Stomach (tissue), 8 donors: ENCODE measurements at regions not wholly inside any gene's neighbourhood (a gene's known extent, or its start where the extent isn't known, plus 50 kb on each side); places are given as distances from the start of the nearest gene placed in this dataset.

ENCODE experiments used
- DNase-seq, 2 donors: peaks; one replicate each; pipeline versions ENCODE4 v3.0.0 to v3.0.0-alpha.2; 2013 to 2019
- H3K27ac ChIP-seq, 5 donors: fragments of 200-600 bp in 4 of 5; sonication (generic) in 4 of 5; one replicate each; pipeline ENCODE4 v1.5.1; 2013 to 2019; ENCODE audit warnings: mild to moderate bottlenecking in 1 of 5, moderate library complexity in 1 of 5
- H3K27me3 ChIP-seq, 3 donors: fragments of 200-600 bp; sonication (generic); one replicate each; pipeline ENCODE4 v1.5.1; 2017 to 2019; ENCODE audit warnings: mixed run types in 1 of 3
- H3K36me3 ChIP-seq, 4 donors: fragments of 200-600 bp; sonication (generic); 1 replicate in 3 of 4; 2 replicates in 1 of 4; pipeline ENCODE4 v1.5.1; 2016 to 2019
- H3K4me1 ChIP-seq, 4 donors: fragments of 200-600 bp; sonication (generic); one replicate each; pipeline ENCODE4 v1.5.1; 2016 to 2019
- H3K4me3 ChIP-seq, 4 donors: fragments of 200-600 bp; sonication (generic) in 3 of 4; one replicate each; pipeline ENCODE4 v1.5.1; 2016 to 2019; ENCODE audit warnings: mild to moderate bottlenecking in 1 of 4
- H3K9me3 ChIP-seq, 4 donors: fragments of 200-600 bp; sonication (generic); one replicate each; pipeline ENCODE4 v1.5.1; 2016 to 2019
- CTCF ChIP-seq, 7 experiments: fragments of 450-650 bp in 4 of 7; fragments of 200-600 bp in 3 of 7; sonication (generic) in 3 of 7; IDR thresholded peaks; one replicate each; pipeline ENCODE4 v1.5.1; 2016 to 2019; ENCODE audit warnings: antibody characterized with exemption in 7 of 7, control low read depth in 2 of 7, mild to moderate bottlenecking in 1 of 7
- EP300 ChIP-seq: sonication (generic); formaldehyde crosslinking; IDR thresholded peaks from one replicate; pipeline ENCODE4 v1.6.1; 2017; ENCODE audit warnings: antibody characterized with exemption
- POLR2A ChIP-seq, 4 donors: fragments of 450-650 bp; IDR thresholded peaks; one replicate each; pipeline ENCODE4 v1.6.1; 2016; ENCODE audit warnings: antibody characterized with exemption in 4 of 4, control low read depth in 2 of 4, mild to moderate bottlenecking in 1 of 4, moderate library complexity in 1 of 4
- POLR2AphosphoS5 ChIP-seq, 3 donors: sonication (generic); formaldehyde crosslinking; IDR thresholded peaks; one replicate each; pipeline ENCODE4 v1.6.1; 2016; ENCODE audit warnings: antibody characterized with exemption in 3 of 3
- WGBS, 5 donors: extraction: QIAGEN DNeasy Blood & Tissue Kit in 3 of 5; methylation state at CpG; one replicate each; pipeline versions ENCODE4 v1.1.5 to v1.1.7; 2013 to 2018; 5-methylcytosine and 5-hydroxymethylcytosine counted together
- intact Hi-C: fragments of 100-400 bp; cut with DNase I; formaldehyde crosslinking; loops from one replicate; pipeline ENCODE4 v1.15.1; 2023; ENCODE audit warnings: low total_unique reads
- donor health status: healthy with polysubstance abuse.
- donor health status: Bipolar disorder and iron deficiency.
- donor health status: healthy.

- DNase-seq = no peak
- H3K27me3 ChIP-seq = no peaks in the 10 kb centered on the region
- no peak for TF ChIP-seq POLR2AphosphoS5 (IDR thresholded peaks at IDR 0.05)
- TF ChIP-seq POLR2A (IDR thresholded peaks at IDR 0.05) = no peak
- TF ChIP-seq EP300 = no peak
- TF ChIP-seq CTCF (IDR thresholded peaks at IDR 0.05) = no peak
- WGBS, 5 donors = 88 to 100% (median 93%) methylated on average over 1 of the region's 1 CpG
- no peaks in the 10 kb centered on the region for H3K4me1 ChIP-seq
- intact Hi-C loops = no loop called here
- H3K9me3 ChIP-seq = peaks cover 0 to 6% (median 0%) of the 10 kb centered on the region in 4 donors
- no peak overlapping the region for H3K27ac ChIP-seq
- peaks cover 0 to 10% (median 8%) of the 10 kb centered on the region in 4 donors for H3K36me3 ChIP-seq
- no peak overlapping the region for H3K4me3 ChIP-seq
Observed at GRCh38 chr1:38712046-38712445, 147.5 kb downstream of the RRAGC start.

- Histone ChIP-seq H3K36me3 (peaks cover 0 to 10% (median 6%) of the 10 kb centered on the region in 4 donors), H3K9me3 (peaks cover 0 to 21% (median 12%) of the 10 kb centered on the region in 4 donors), H3K4me3 (no peak overlapping the region), H3K27ac (no peak overlapping the region), H3K4me1 (no peaks in the 10 kb centered on the region), H3K27me3 (no peaks in the 10 kb centered on the region)
- WGBS, 5 donors = 93 to 97% (median 96%) methylated on average over 42 to 44 of the region's 44 CpGs
- intact Hi-C loops = no loop called here
- no peak for DNase-seq
- no peak for TF ChIP-seq POLR2A (IDR thresholded peaks at IDR 0.05)
- TF ChIP-seq POLR2AphosphoS5 (IDR thresholded peaks at IDR 0.05) = no peak
- no peak for TF ChIP-seq CTCF (IDR thresholded peaks at IDR 0.05)
- TF ChIP-seq EP300 = no peak
Observed at GRCh38 chr1:38708701-38709258, 150.8 kb downstream of the RRAGC start.

- intact Hi-C loops = no loop called here
- Histone ChIP-seq H3K27me3 (peaks cover 0 to 6% (median 0%) of the 10 kb centered on the region in 3 donors), H3K27ac (no peak overlapping the region), H3K4me3 (no peak overlapping the region), H3K4me1 (no peaks in the 10 kb centered on the region), H3K36me3 (no peaks in the 10 kb centered on the region), H3K9me3 (peaks cover 0 to 17% (median 10%) of the 10 kb centered on the region in 4 donors)
- DNase-seq = no peak
- no peak for TF ChIP-seq POLR2A (IDR thresholded peaks at IDR 0.05)
- no peak for TF ChIP-seq CTCF (IDR thresholded peaks at IDR 0.05)
- no peak for TF ChIP-seq POLR2AphosphoS5 (IDR thresholded peaks at IDR 0.05)
- no peak for TF ChIP-seq EP300
- WGBS, 5 donors = 79 to 96% (median 94%) methylated on average over 8 of the region's 8 CpGs
Observed at GRCh38 chr1:38701088-38701487, 158.5 kb downstream of the RRAGC start.

- intact Hi-C loops = no loop called here
- no peak overlapping the region for H3K27ac ChIP-seq
- peaks cover 0 to 6% (median 0%) of the 10 kb centered on the region in 3 donors for H3K27me3 ChIP-seq
- peaks cover 0 to 8% (median 2%) of the 10 kb centered on the region in 4 donors for H3K9me3 ChIP-seq
- H3K4me3 ChIP-seq = no peak overlapping the region
- no peaks in the 10 kb centered on the region for H3K36me3 ChIP-seq
- no peak for DNase-seq
- no peaks in the 10 kb centered on the region for H3K4me1 ChIP-seq
- TF ChIP-seq POLR2AphosphoS5 (IDR thresholded peaks at IDR 0.05) = no peak
- TF ChIP-seq EP300 = no peak
- 74 to 94% (median 93%) methylated on average over 3 of the region's 3 CpGs for WGBS, 5 donors
Observed at GRCh38 chr1:38700077-38700470, 159.5 kb downstream of the RRAGC start.

- Histone ChIP-seq H3K36me3 (no peaks in the 10 kb centered on the region), H3K27ac (no peak overlapping the region), H3K4me1 (no peaks in the 10 kb centered on the region), H3K4me3 (no peak overlapping the region), H3K27me3 (peaks cover 0 to 6% (median 0%) of the 10 kb centered on the region in 3 donors), H3K9me3 (peaks cover 0 to 8% (median 2%) of the 10 kb centered on the region in 4 donors)
- intact Hi-C loops = no loop called here
- no peak for TF ChIP-seq POLR2AphosphoS5 (IDR thresholded peaks at IDR 0.05)
- no peak for DNase-seq
- WGBS, 5 donors = 74 to 82% (median 78%) methylated on average over 6 to 7 of the region's 7 CpGs
Observed at GRCh38 chr1:38699330-38700076, 160.1 kb downstream of the RRAGC start.
